NB4 (cell line): ENCODE measurements at regions not wholly inside any gene's neighbourhood (a gene's known extent, or its start where the extent isn't known, plus 50 kb on each side); places are given as distances from the start of the nearest gene placed in this dataset.
"Not testable (repeated sequence)": the region's sequence is repeated elsewhere in the genome, so short reads cannot be mapped to it uniquely, and the experiment has no call there.

Experiments used
- DNase-seq: peaks from one replicate; pipeline ENCODE4 v3.0.0; 2010; ENCODE audit warnings: low read depth
- H3K4me3 ChIP-seq: one replicate; pipeline ENCODE4 v1.5.1; 2011; ENCODE audit warnings: mild to moderate bottlenecking, low read depth, low read length, moderate library complexity
- MYC ChIP-seq: IDR thresholded peaks from 2 replicates; pipeline ENCODE4 v1.6.1; 2011; ENCODE audit warnings: low read depth, low read length
- POLR2A ChIP-seq: IDR thresholded peaks from 2 replicates; pipeline ENCODE4 v1.6.1; 2011; ENCODE audit warnings: mild to moderate bottlenecking; ENCODE audit not compliant: insufficient read length; ENCODE audit errors: extremely low read depth
- TF ChIP-seq, protein P1 (sequence below): IDR thresholded peaks from 2 replicates; pipeline ENCODE4 v1.6.1; 2011; ENCODE audit warnings: low read depth, low read length
- TF ChIP-seq, protein P2 (sequence below): IDR thresholded peaks from one replicate; pipeline ENCODE4 v1.5.1; 2012; ENCODE audit warnings: low read depth, low read length

DNA sequence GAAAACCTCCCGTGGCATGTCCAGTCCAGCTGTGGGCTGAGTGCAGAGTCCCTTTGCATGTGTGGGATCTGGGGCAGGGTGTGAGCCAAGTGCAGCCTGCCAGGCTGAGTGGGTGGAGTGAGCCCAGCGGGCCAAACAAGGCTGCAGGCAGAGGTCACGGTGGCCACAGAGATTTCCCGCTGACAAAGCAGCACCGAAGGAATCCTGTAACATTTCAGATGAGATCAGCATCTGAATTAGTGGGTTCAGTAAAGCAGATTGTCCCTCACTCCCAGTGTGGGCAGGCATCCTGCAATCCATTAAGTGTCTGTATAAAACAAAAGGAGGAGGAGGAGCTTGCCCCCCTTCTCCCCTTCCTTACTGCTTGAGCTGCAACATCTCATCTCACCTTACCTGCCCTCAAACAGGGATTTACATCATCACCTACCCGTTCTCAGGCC, 324.4 kb downstream of the FAT4 start:
- H3K4me3 ChIP-seq, result no peak overlapping the region
- no peak for DNase-seq
- TF ChIP-seq, protein P1, sequence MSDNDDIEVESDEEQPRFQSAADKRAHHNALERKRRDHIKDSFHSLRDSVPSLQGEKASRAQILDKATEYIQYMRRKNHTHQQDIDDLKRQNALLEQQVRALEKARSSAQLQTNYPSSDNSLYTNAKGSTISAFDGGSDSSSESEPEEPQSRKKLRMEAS, result no peak
- no peak for TF ChIP-seq MYC
- TF ChIP-seq POLR2A, result no peak
- TF ChIP-seq, protein P2, sequence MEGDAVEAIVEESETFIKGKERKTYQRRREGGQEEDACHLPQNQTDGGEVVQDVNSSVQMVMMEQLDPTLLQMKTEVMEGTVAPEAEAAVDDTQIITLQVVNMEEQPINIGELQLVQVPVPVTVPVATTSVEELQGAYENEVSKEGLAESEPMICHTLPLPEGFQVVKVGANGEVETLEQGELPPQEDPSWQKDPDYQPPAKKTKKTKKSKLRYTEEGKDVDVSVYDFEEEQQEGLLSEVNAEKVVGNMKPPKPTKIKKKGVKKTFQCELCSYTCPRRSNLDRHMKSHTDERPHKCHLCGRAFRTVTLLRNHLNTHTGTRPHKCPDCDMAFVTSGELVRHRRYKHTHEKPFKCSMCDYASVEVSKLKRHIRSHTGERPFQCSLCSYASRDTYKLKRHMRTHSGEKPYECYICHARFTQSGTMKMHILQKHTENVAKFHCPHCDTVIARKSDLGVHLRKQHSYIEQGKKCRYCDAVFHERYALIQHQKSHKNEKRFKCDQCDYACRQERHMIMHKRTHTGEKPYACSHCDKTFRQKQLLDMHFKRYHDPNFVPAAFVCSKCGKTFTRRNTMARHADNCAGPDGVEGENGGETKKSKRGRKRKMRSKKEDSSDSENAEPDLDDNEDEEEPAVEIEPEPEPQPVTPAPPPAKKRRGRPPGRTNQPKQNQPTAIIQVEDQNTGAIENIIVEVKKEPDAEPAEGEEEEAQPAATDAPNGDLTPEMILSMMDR, result no peak

- H3K4me3 ChIP-seq, result no peak overlapping the region
- DNase-seq, result no peak
- TF ChIP-seq, protein P2, result no peak
- TF ChIP-seq, protein P1, result no peak
- no peak for TF ChIP-seq MYC
- no peak for TF ChIP-seq POLR2A
Measured at GRCh38 chr4:125641611-125642010, 326.9 kb downstream of the FAT4 start.

DNA sequence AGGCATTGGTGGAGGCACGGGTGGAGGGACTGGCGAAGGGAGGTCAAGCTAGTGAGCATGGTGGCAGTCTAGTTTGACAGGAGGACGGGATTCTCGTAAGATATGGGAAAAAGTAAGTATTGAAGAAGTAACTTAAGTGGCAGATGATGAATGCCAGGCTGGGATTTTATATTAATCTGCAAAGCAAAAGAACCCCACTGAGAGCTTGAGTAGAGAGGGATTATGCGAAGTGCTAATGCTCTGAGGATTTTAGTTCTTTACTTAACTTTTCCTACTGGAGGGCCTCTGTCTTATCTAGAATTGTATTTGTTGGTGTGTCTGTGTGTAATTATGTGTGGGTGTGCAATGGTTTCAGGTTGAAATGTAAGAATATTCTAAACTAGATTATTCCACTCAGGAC, 327.9 kb downstream of the FAT4 start:
- TF ChIP-seq, protein P1, result no peak
- TF ChIP-seq POLR2A (no peak), MYC (no peak)
- TF ChIP-seq, protein P2, result no peak
- H3K4me3 ChIP-seq, result no peak overlapping the region
- no peak for DNase-seq

DNA sequence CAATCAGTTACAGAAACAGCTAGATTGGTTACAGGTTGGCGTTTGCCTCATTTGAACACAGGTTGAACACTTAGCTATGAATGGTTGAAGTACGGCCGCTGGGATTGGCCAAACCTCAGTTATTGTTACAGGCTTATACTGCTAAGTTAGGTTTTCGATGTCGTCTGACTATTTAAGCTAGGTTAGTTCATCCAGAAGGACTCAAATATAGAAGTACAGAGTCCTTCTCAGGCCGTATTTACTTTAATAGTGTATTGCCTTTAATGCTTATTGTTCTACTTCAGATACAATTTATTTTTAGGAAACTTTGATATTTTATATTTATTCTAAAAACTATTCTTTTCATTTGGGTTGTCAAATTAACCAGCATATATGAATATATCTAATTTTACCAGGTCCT, 334.7 kb downstream of the FAT4 start:
- no peak for DNase-seq
- no peak overlapping the region for H3K4me3 ChIP-seq
- TF ChIP-seq, protein P1, result no peak
- TF ChIP-seq, protein P2, result no peak
- no peak for TF ChIP-seq MYC
- TF ChIP-seq POLR2A, result no peak

DNA sequence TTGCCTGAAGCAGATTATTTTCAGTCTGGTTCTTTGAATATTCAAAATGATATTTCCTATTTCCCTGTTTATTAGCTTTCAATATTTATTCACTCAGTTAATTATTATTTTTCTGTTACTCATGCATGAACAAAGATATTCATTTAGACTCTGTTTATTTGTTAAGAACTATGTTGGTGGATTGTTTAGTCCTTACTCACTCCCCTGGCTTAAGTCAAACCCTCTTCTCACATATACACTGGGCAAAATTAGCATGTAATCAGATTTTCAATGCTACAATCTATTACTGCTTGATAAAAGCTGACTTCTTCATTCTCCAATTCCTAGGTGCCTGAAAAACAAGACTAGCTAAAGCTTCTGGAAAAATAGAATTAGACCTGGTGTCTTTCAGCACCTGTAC, 335.8 kb downstream of the FAT4 start:
- TF ChIP-seq, protein P1, result no peak
- TF ChIP-seq POLR2A (no peak), MYC (no peak)
- TF ChIP-seq, protein P2, result no peak
- no peak for DNase-seq
- H3K4me3 ChIP-seq, result no peak overlapping the region

DNA sequence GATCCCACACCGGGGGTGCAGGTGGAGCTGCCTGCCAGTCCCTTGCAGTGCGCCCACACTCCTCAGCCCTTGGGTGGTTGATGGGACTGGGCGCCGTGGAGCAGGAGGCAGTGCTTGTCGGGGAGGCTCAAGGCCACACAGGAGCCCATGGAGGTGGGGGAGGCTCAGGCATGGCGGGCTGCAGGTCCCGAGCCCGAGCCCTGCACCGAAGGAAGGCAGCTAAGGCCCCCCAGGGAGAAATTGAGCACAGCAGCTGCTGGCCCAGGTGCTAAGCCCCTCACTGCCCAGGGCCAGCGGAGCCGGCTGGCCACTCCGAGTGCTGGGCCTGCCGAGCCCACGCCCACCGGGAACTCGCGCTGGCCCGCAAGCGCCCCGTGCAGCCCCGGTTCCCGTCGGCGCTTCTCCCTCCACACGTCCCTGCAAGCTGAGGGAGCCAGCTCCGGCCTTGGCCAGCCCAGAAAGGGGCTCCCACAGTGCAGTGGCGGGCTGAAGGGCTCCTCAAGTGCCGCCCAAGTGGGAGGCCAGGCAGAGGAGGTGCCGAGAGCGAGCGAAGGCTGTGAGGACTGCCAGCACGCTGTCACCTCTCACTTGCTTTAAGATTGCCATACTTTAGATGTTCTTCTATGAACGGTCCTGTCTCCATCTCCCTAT, 337.1 kb downstream of the FAT4 start:
- not testable (repeated sequence) for H3K4me3 ChIP-seq, DNase-seq
